K562 (cell line): ENCODE measurements at regions not wholly inside any gene's neighbourhood (a gene's known extent, or its start where the extent isn't known, plus 50 kb on each side); places are given as distances from the start of the nearest gene placed in this dataset.

ENCODE experiments used
- ATAC-seq: fragments of 200-7000 bp; cut with Tn5 transposase; 3 replicates; pipeline ENCODE4 v1.9.1; 2020; ENCODE audit warnings: moderate library complexity
- BruUV-seq: library from RNA; stranded (reverse); fragments of 400-500 nt; replicated peaks from 2 replicates; lab custom pipeline; 2021; lab: Mats Ljungman, UMichigan
- CTCF ChIA-PET: fragments of 300-600 bp; formaldehyde crosslinking; extraction: SDS; loops from one replicate; lab custom pipeline; 2021; ENCODE audit warnings: low intra/inter-chr PET ratio; lab: Yijun Ruan, JAX
- POLR2A ChIA-PET: fragments of 300-600, 350-650 bp; sonication (Branson Sonifier 250); formaldehyde crosslinking; extraction: SDS; loops from one replicate; lab custom pipeline; 2021; ENCODE audit warnings: antibody characterized with exemption, inconsistent platforms; lab: Yijun Ruan, JAX
- DNase-seq, 4 experiments: peaks; one replicate each; pipeline versions ENCODE4 v3.0.0 to v3.0.0-alpha.2; 2011 to 2018; ENCODE audit warnings: low spot score in 3 of 4, mixed read lengths in 3 of 4; ENCODE audit errors: extremely low read depth in 1 of 4
- FAIRE-seq: peaks from 2 replicates; lab custom pipeline; 2011; peaks lifted over from hg19 to GRCh38; lab: Jason Lieb, UNC
- H2AFZ ChIP-seq: 2 replicates; pipeline ENCODE4 v1.6.0; 2011; ENCODE audit warnings: low read depth, low read length, control low read depth, inconsistent platforms
- H3K27ac ChIP-seq: fragments of 200-600 bp; 3 replicates; pipeline ENCODE4 v1.8.0; 2011; ENCODE audit warnings: low read depth, mild to moderate bottlenecking, control low read depth, inconsistent platforms, low read length, moderate library complexity, mixed read lengths; ENCODE audit errors: extremely low read depth
- H3K27me3 ChIP-seq, 2 experiments: fragments of 300-600 bp in 1 of 2; 2 replicates in 1 of 2; 3 replicates in 1 of 2; pipeline versions ENCODE4 v1.6.0 to v1.8.0; 2011; ENCODE audit warnings: inconsistent platforms in 2 of 2, low read length in 2 of 2, mild to moderate bottlenecking in 1 of 2, mixed read lengths in 1 of 2, moderate library complexity in 1 of 2; ENCODE audit not compliant: control insufficient read depth in 2 of 2, insufficient read depth in 2 of 2
- H3K36me3 ChIP-seq: fragments of 300-600 bp; 3 replicates; pipeline ENCODE4 v1.8.0; 2011; ENCODE audit warnings: mild to moderate bottlenecking, low read length, inconsistent platforms; ENCODE audit not compliant: control insufficient read depth, insufficient read depth
- H3K4me1 ChIP-seq, 2 experiments: fragments of 200-600 bp in 1 of 2; replicated peaks in 1 of 2; 2 replicates in 1 of 2; 3 replicates in 1 of 2; pipeline versions ENCODE4 v1.5.1 to v1.8.0; 2011; ENCODE audit warnings: inconsistent platforms in 2 of 2, low read length in 2 of 2, mild to moderate bottlenecking in 1 of 2, mixed read lengths in 1 of 2, moderate library complexity in 1 of 2; ENCODE audit not compliant: control insufficient read depth in 2 of 2, insufficient read depth in 2 of 2
- H3K4me2 ChIP-seq: 2 replicates; pipeline ENCODE4 v1.6.1; 2011; ENCODE audit warnings: low read length, control low read depth, inconsistent platforms, mixed read lengths; ENCODE audit not compliant: insufficient read depth
- H3K4me3 ChIP-seq: fragments of 200-600 bp; sonication (generic), shearing (Covaris generic); 2 replicates; pipeline ENCODE4 v1.5.1; 2016; ENCODE audit warnings: control low read depth, inconsistent platforms
- H3K79me2 ChIP-seq: fragments of 200-600 bp; 3 replicates; pipeline ENCODE4 v1.8.0; 2011; ENCODE audit warnings: low read length, inconsistent platforms; ENCODE audit not compliant: control insufficient read depth, insufficient read depth
- H3K9ac ChIP-seq, 2 experiments: 2 replicates each; pipeline versions ENCODE4 v1.6.0 to v1.6.1; 2011; ENCODE audit warnings: low read depth in 2 of 2, low read length in 2 of 2, control low read depth in 1 of 2, inconsistent platforms in 1 of 2, mild to moderate bottlenecking in 1 of 2, mixed read lengths in 1 of 2; ENCODE audit not compliant: insufficient read depth in 1 of 2
- H3K9me1 ChIP-seq: one replicate; pipeline ENCODE4 v1.6.0; 2011; ENCODE audit warnings: inconsistent platforms, mild to moderate bottlenecking, low read length, moderate library complexity; ENCODE audit not compliant: control insufficient read depth, insufficient read depth
- H3K9me3 ChIP-seq: replicated peaks from 2 replicates; pipeline ENCODE4 v1.5.1; 2011; ENCODE audit warnings: low read depth, low read length, inconsistent platforms; ENCODE audit not compliant: control insufficient read depth, insufficient read depth
- H4K20me1 ChIP-seq: replicated peaks from 2 replicates; pipeline ENCODE4 v1.6.1; 2011; ENCODE audit warnings: low read length, inconsistent platforms, mixed read lengths; ENCODE audit not compliant: control insufficient read depth, insufficient read depth
- FOXJ3 ChIP-seq: sonication (generic); formaldehyde crosslinking; IDR thresholded peaks from 2 replicates; pipeline ENCODE4 v1.4.0; 2020; ENCODE audit warnings: mild to moderate bottlenecking, missing genetic modification reagents
- HNRNPK ChIP-seq: fragments of 200-400 bp; formaldehyde crosslinking; IDR thresholded peaks from one replicate; pipeline ENCODE4 v1.6.1; 2018; ENCODE audit warnings: mild to moderate bottlenecking, low read depth, low read length; ENCODE audit not compliant: poor library complexity, severe bottlenecking
- ILF3 ChIP-seq: fragments of 450-650 bp; IDR thresholded peaks from 2 replicates; pipeline ENCODE4 v1.6.1; 2018; ENCODE audit warnings: antibody characterized with exemption, mild to moderate bottlenecking, moderate library complexity, borderline replicate concordance
- ILK ChIP-seq: fragments of 450-650 bp; IDR thresholded peaks from 2 replicates; pipeline ENCODE4 v1.6.1; 2016; ENCODE audit warnings: missing genetic modification characterization, low read depth, mild to moderate bottlenecking, missing compliant biosample characterization, moderate library complexity, borderline replicate concordance
- POLR2AphosphoS2 ChIP-seq: IDR thresholded peaks from 2 replicates; pipeline ENCODE4 v1.6.1; 2012; ENCODE audit warnings: low read length, improper control_type of control experiment
- PRMT5 ChIP-seq: sonication (generic); formaldehyde crosslinking; IDR thresholded peaks from 2 replicates; pipeline ENCODE4 v1.5.0; 2020; ENCODE audit warnings: missing genetic modification reagents
- SAFB2 ChIP-seq: fragments of 200-400 bp; formaldehyde crosslinking; IDR thresholded peaks from 2 replicates; pipeline ENCODE4 v1.6.1; 2018; ENCODE audit warnings: borderline replicate concordance, low read length, low read depth, moderate library complexity; ENCODE audit not compliant: severe bottlenecking
- SMAD2 ChIP-seq: fragments of 150-350 bp; IDR thresholded peaks from 2 replicates; pipeline ENCODE4 v1.6.1; 2014; ENCODE audit warnings: low read depth, mild to moderate bottlenecking, low read length
- ZNF232 ChIP-seq: sonication (generic); formaldehyde crosslinking; IDR thresholded peaks from 2 replicates; pipeline ENCODE4 v1.8.0; 2022; ENCODE audit warnings: mild to moderate bottlenecking, missing genetic modification reagents
- ZNF561 ChIP-seq: fragments of 450-650 bp; formaldehyde crosslinking; conservative IDR thresholded peaks from 2 replicates; pipeline ENCODE4 v1.4.0; 2020; ENCODE audit warnings: mild to moderate bottlenecking, moderate library complexity
- WGBS: fragments of 100-300 bp; shearing (Covaris generic); methylation state at CpG from one replicate; pipeline ENCODE4 v1.1.6; 2016; ENCODE audit warnings: low coverage, mixed read lengths; ENCODE audit not compliant: insufficient coverage; ENCODE audit errors: missing lambda C conversion rate; 5-methylcytosine and 5-hydroxymethylcytosine counted together
- in situ Hi-C: fragments of 300-500 bp; cut with MboI; formaldehyde crosslinking; loops from 4 replicates; pipeline ENCODE4 v1.15.0; 2018; ENCODE audit warnings: inconsistent platforms, mixed read lengths
- intact Hi-C: fragments of 100-400 bp; cut with micrococcal nuclease; formaldehyde crosslinking; loops from 2 replicates; pipeline ENCODE4 v1.14.2; 2022

DNA sequence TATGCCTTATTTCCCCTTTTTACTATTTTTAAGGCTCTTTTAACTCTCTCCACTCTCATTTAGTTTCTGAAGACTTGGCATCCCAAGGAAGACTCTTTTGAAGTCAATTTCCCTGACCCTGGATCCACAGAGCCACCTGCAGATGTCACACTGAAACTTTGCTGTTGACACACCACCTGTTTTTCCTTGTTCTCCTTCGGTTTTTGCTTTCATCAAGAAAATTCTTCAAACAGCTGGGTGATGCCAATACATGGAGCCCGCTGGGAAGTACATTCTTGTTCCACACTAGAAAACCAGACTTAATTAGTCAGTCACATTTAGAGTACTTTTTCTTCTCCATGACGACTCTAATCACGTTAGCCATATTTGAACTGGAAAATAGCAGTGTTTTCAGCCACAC is 293.9 kb downstream of the PDGFC start:
- Histone ChIP-seq H2AFZ (no peak overlapping the region), H3K79me2 (no peaks in the 10 kb centered on the region), H3K9me1 (no peaks in the 10 kb centered on the region), H3K27me3 (no peaks in the 10 kb centered on the region), H4K20me1 (no peaks in the 10 kb centered on the region), H3K4me3 (no peak overlapping the region), H3K9ac (no peak overlapping the region), H3K4me1 (no peaks in the 10 kb centered on the region), H3K4me2 (no peak overlapping the region), H3K36me3 (no peaks in the 10 kb centered on the region), H3K9me3 (no peaks in the 10 kb centered on the region), H3K27ac (no peak overlapping the region)
- intact Hi-C loops: no loop called here
- BruUV-seq: no TSS peak
- FAIRE-seq: no peak
- TF ChIP-seq ZNF561 (CRISPR knock-in tag) (no peak), HNRNPK (no peak), SAFB2 (no peak), ILF3 (no peak), PRMT5 (no peak), ZNF232 (CRISPR knock-in tag) (no peak), POLR2AphosphoS2 (no peak), ILK (tag) (no peak), FOXJ3 (no peak), SMAD2 (no peak)
- ChIA-PET CTCF (no interaction called here), POLR2A (no interaction called here)
- no peak for ATAC-seq
- 0% methylated on average over 4 of the region's 4 CpGs for WGBS
- in situ Hi-C loops: no loop called here
- DNase-seq: no peak
